HG02943 (cell line): ENCODE measurements at regions not wholly inside any gene's neighbourhood (a gene's known extent, or its start where the extent isn't known, plus 50 kb on each side); places are given as distances from the start of the nearest gene placed in this dataset.

Source experiments
- ATAC-seq: cut with Tn5 transposase; IDR thresholded peaks from one replicate; pipeline ENCODE4 v1.9.1; 2021; ENCODE audit warnings: mild to moderate bottlenecking, low read depth, moderate library complexity; ENCODE audit not compliant: unreplicated experiment

DNA sequence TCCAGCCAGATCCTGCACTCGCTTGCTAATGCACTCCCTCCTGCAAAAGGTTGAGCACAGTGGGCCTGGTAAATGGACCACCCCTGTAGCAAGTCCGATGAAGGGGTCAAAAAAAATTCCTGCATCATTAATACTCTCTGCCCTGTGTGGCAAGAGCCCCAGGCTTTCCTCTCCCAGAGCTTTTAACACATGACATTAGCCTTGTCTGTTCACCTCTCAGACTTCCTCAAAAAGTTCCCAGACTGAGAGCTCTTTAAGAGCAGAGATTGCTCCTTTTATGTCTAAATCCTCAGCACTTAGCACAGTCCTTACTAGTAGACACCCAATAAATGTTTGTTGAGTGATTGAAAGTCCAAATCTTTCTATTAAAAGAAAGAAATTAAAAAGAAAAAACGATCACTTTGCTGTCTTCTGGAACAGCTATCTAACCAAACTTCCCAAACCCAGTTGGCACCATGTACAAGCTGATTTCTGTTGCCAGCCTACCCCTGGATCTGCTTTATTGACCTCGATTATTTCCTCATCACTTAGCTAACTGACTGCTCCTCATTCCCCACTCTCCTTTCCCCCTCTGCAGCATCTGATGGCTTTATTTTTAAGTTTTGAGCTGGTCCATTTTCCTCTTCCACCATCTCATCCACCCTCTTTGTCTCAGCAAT, 209.8 kb downstream of the ENC1 start:
- no peak for ATAC-seq

DNA sequence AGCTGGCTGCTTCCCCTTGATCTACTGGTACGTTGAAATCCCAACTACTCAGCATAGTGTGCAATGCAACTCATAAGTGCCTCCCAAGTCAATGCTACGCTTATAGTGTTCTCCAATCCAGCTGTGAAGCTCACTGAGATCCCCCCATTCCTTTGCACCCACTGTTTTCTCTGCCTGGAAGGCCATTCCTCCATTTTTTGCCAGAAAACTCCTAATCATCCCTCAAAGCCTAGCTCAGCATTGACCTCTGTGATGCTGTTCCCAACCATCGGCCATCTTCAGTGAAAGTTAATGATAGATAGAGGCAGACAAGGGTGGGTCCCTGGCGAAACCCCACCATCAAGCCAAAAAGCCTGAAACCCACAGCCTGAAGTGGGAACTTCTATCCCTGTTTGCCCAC, 211.0 kb downstream of the ENC1 start:
- no peak for ATAC-seq

DNA sequence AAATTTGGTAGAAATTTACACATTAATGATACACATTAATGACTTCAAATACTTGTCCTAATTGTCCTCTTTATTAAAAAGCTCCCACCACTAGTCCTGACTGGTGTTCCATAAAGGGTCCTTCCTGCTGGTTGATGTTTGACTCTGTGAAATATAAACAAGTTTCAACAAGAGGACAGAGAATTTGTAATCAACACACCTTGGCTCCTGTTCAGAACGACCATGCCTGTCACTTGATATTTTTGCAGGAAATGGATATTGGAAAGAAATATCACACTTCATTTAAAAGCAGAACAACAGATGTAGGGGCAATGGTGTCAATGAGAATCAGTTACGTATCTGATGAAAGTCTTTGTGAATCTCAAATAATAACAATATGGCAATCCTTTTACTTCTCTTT, 211.7 kb downstream of the ENC1 start:
- ATAC-seq: no peak

DNA sequence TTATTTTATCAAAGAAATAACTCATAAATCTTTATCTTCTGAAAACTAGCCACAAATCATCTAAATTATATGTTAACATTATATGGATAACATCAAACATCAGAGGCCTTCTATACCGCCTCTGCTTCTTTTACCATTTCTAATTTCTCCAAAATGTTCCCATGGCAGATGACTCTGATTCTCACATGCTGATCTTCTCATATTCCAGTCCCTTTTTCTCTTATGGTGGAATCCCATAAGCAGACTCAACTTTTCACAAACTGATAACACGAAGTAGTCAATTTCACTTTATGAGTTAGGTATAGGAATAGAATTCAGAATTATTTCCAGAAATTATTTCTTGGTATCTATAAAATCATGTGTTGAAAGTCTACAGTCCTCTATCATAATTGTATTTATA, 212.3 kb downstream of the ENC1 start:
- no peak for ATAC-seq

DNA sequence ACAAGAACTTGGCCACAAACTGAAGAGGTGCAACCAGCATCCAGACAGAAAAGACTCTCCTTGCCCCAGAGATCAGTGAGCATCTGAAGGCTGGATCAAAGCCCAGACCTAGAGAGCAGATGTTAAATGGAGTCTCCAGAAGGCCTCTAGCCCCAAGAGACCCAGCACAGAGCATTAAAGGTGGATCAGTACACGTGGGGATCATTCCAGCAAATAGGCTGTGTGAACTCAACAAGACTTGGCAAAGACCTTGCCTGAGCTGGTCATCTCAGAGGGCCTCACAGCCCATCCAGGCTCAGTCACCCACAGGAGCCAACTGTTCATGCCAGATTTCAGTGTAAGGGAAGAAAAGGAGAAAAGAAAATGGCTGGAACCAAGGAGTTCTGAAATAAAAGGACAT, 214.0 kb downstream of the ENC1 start:
- no peak for ATAC-seq

DNA sequence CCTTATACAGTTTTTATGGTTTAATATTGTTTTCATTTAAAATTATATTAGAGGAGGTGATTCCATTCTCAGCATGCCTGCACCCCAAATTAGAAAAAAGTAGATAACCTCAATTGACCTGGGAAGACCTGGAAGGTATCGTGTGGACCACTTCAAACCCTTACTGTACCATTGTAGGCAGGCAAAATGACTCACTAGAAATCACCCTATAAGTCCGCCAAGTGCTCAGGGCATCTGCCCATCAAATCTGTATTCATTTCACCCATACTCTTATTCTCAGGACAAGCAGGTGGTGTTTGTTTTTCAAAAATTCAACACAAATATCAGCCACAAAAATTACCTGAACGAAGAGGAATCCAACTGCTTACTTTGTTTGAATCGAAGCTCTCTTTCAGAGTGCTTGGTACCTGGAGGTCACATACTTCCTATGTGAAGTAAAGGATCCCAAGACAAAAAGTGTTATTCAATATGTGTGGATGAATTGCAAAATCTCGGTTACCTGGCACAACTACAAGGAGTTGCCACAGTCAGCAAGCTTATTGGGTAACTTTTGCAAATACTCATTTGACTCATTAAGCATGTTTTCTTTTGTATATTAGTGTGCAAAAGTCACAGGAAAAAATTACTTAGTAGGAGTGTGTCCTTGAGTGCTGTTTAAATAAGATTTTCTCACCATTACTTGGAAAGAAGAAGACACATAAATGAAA, 216.2 kb downstream of the ENC1 start:
- no peak for ATAC-seq

DNA sequence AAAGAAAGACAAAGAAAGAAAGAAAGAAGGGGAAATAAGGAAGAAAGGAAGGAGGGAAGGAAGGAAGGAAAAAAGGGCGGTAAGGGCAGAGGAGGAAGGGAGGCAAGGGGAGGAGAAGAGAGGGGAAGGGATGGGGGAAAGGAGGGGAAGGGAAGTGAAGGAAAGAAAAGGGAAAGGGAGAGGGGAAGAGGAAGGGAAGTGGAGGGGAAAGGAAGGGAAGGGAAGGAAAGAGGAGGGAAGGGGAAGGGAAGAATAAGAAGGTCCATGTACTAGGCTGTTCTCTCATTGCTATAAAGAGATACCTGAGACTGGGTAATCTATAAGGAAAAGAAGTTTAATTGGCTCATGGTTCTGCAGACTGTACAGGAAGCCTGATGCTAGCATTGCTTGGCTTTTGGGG, 217.1 kb downstream of the ENC1 start:
- ATAC-seq: no peak

DNA sequence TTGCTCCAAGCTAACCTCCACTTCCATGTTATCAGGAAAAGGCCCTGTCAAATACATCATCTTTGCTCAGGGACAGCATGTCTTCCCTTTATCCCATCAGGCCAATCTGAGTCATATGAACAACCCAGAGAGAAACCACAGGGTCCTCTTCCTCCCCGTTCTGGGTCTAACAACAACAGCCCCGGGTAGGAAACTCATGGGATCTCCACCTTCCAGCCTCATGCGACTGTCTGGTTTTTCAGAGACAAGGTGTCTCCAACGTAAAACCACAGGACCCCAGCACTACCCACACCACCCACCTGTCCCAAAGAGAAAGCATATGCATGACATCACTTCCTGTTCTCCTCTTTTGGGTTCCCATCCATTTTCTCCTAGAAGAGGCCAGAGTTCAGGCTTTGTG, 217.9 kb downstream of the ENC1 start:
- ATAC-seq: no peak

DNA sequence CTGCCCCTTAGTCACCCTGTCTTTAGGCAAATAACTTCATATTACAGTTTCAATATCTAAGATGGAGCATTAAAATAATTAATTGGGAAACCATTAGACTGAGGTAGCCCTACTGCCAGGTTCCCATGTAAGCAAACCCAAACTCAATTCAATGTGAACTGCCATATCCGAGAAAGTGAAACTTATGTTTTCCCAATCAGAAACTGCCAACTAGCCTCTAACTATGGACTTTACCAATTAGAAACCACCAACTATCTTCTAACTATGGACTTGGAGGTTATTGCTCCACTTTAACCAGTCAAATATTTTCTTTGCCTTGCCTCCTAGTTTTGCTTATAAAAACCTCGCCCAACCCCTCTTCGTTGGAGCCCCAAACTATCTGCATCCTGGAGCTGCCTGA, 218.5 kb downstream of the ENC1 start:
- no peak for ATAC-seq

DNA sequence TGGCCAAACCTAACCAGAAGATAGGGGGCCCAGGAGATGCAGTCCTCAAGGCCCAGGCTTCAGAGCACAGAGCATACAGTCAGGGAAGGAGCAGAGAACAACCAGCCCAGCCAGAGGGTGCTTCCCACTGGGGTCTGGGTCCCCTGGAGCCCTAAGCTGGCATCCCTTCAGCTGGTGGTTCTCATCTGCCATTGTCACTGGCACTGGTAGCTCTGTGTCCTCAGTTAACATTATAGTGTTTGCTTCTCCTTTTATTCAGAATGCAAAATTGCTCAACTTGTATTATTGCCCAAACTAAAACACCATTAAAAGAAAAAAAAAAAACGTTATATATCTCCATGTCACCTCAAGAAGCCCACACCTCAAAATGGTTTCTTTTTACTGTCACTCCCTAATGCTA, 219.2 kb downstream of the ENC1 start:
- no peak for ATAC-seq

DNA sequence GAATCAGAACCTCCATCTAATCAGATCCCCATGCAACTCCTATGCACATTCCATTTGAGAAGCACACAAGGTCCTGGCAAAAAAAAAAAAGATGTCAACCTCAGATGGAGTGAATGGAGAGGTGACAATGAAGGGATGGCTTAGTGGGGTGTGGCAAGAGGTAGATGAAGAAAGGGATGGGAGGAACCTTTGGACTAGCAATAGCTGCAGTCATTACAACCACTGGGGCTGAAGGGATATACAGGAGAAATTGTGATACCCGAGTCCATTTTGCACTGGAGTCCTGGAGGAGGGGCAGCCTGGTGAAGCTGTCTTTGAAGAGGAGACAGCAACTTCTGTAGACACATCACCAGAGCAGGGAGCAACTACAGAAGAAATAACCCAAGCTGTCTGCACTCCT, 219.6 kb downstream of the ENC1 start:
- no peak for ATAC-seq

DNA sequence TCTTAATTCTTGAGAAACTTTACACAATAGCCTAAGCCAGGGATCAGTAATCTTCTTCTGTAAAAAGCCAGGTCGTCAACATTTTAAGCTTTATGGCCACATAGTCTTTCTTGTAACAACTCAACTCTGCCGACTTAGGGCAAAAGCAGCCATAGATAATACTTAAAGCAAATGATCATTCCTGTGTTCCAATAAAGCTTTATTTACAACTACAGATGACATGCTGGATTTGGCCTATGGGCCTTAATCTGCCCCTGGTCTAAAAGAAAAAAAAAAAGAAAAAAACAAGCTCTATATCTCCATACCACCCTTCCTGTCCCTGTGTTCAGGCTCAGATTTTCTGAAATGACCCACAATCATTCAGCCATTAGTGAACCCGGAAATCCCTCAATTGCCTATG, 220.3 kb downstream of the ENC1 start:
- ATAC-seq: no peak

DNA sequence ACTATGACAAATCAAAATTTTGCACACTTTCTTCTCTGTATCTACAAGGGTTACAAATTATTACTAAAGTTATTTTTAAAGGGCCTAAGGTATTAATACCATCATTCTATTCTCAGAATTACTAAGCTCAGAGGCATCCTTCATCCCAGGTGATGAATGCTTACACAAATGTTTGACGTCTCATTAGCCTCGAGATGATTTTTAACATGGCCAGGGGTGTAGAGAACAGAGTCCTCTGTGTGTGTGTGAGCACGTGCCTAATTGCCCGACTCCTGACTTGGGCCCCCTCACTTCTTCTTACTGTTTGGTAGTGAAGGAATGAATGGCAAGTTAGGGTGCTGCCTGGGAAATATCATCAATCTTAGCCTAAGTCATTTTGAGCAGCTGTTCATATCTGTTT, 221.1 kb downstream of the ENC1 start:
- ATAC-seq: no peak

DNA sequence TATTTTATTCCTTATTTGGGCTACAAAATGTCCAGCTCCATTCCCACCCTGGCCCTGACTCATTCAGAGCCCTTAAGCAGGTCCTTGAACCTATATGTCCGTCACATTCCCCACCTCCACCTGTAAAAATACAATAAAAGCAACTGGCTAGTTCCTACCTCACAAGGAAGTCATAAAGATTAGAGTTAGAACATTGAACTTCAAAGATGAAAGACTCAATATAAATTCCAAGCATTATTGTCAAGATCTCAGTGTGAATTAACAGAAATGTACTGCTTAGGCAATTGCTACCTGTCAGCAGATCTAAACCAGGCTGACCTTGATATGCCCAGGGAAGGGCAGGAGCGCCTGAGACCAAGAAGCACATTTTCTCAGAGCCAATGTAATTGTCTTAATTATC, 221.8 kb downstream of the ENC1 start:
- ATAC-seq: no peak

DNA sequence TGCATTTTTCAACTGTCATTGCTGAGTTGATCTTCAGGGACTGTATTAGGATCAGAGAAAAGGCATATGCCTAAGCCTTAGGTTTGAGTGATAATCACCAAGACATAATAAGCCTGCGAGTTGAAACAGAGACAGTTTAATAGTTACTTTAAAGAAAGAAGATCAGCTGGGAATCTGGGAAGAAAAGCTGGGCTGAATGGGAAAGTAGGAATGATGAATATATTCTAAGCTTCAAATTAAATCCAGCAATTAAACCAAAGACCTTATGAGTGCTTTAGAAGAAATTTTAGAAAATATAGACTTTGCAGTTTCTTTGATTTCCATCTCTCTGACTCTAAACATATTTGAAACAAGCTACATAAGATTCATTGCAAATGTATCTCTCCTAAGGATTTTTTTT, 222.3 kb downstream of the ENC1 start:
- ATAC-seq: no peak

DNA sequence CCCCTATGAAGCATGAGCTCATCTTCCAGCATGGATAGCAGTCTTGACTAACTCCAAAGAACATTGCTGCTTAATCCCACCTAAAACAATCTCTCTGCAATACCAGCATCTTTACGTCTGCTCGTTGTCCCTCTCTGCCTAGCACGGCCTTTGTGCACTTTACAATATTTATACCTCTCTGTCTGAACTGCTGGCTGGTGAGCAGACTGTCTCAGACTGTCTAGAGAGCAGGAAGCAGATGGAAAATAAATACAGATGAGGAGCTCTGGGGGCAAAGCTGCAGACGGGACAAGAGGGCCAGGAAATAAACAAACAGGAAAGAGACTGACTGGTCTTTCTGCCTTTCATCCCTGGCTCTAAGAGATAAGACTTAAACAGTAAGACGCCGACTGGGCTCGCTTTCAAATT, 224.8 kb downstream of the ENC1 start:
- ATAC-seq: no peak

DNA sequence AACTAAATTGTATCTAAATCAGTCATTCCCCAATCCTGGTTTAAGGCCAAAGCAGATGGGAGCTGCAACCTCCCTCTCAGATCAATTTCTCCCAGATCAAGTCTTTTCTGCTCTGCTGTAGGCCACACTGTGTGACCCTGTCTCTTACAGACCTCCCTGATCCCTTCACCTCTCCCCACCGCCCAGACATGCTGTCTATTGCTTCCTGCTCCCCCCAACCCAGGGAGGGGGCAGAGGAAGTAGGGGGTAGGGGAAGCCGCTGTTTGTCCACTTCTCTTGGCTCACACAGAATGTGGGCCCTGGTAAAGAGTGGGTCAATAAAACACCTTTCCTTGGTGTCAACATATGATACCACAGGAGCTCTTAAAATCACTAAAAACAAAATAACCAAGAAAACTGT, 226.3 kb downstream of the ENC1 start:
- ATAC-seq: no peak

DNA sequence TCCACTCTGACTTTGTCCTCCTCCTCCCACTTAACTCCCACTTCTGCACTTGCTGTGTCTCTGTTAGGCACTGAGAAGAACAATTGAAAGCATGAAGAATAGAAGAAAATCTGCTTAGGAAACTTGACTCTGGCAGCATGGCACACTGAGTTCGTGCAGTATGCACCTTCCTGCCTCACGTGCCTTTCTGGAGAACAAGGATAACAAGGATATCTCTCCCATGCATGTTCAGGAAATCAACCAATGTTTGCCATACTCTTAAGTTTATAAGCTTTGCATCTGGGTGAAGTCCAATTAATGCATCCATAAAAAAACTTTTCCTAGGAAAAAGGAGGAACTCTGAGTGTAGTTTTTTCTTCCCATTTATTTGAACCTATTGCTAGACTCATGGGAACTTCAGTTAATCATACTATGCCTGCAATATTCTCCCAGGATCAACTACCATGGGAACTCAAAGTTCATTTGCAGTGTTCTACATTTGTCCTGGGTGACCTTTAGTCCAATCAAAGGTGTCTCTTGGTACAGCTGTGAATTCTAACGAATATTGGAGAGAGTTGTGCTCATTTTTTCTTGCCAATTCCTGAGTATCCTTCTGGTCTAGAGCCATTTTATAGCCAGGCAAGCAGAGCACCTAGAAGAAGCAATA, 227.0 kb downstream of the ENC1 start:
- ATAC-seq: no peak

DNA sequence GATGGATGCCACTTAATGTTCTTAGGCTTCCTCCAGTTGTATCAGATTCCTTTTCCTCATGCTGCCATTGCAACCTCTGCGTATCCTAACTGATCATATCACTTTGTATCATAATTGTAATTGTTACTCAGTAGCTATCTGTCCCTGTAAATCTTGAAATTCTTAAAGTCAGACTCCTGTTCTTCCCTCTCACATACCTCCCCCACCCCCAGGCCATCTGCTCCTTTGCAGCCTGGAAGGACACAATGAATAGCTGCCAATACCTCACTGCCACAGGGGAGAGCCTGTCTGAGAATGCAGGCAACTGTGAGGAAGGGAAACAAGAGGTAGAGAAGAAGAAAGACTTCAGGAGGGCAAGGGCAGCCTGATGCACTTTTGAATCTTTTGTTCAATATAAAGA, 228.5 kb downstream of the ENC1 start:
- no peak for ATAC-seq

DNA sequence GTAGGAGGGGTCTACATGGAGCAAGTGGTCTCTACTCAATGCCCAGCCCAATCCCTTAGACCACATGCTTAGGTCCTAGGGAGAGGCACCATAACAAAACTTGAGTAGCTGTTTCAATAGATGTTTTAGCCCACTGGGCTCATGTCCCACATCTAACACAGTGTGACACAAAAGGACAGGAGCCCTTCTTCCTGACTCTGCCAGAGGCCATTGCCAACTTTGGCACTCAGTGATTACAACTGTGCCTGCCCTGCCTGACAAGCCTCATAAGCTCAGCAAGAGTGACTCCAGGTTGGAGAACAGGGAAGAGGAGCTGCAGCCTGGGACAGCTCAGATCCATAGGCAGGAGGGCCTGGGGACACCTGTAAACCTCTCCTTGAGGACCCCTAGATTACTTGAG, 230.8 kb downstream of the ENC1 start:
- no peak for ATAC-seq

DNA sequence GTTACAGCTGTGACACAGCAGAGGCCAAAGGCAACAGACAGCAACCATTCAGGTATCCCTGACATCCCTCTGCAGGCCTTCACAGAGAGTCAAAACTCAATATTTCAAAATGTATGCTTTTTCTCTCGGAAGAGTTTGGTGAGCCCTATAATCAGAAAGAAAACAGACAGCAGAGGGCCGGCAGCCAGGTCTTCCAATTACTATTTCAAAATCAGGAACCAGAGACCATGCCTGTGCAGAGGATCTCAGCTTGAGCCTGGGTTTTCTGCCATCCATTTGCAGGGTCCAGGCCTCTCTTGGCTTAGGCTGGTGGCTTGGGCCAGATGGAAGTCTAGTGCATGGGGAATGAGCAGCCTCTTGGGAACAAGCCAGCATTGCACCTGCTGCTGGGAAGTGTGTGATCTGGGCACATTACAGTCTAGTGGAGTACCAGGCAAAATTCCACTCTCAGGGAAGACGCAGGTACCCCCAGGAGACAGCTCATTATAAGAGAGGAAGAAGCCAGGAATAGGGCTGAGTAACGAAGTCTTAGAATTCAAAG, 231.3 kb downstream of the ENC1 start:
- no peak for ATAC-seq
